GM13977 (cell line): ENCODE measurements at regions not wholly inside any gene's neighbourhood (a gene's known extent, or its start where the extent isn't known, plus 50 kb on each side); places are given as distances from the start of the nearest gene placed in this dataset.
"Not testable (repeated sequence)": the region's sequence is repeated elsewhere in the genome, so short reads cannot be mapped to it uniquely, and the experiment has no call there.

Source experiments
- DNase-seq: peaks from one replicate; pipeline ENCODE4 v3.0.0; 2012; ENCODE audit warnings: low spot score
- CTCF ChIP-seq: IDR thresholded peaks from 2 replicates; pipeline ENCODE4 v1.5.1; 2012; ENCODE audit warnings: mild to moderate bottlenecking, control low read depth; ENCODE audit not compliant: insufficient read depth; ENCODE audit errors: extremely low read depth, missing control alignments
- in situ Hi-C: fragments of 300-500 bp; cut with MboI; formaldehyde crosslinking; loops from one replicate; pipeline ENCODE4 v1.12.0; 2022; ENCODE audit warnings: low sequenced_read_pairs, low pct_unique_long_range_greater_than_20kb, mixed read lengths, inconsistent platforms; ENCODE audit not compliant: unreplicated experiment

- no peak for TF ChIP-seq CTCF
- in situ Hi-C loops = no loop called here
- DNase-seq = no peak
These were observed 90.7 kb upstream of the PARP8 start for GRCh38 chr5:50575740-50576139.

- DNase-seq = no peak
- in situ Hi-C loops = no loop called here
- no peak for TF ChIP-seq CTCF
These were observed 90.2 kb upstream of the PARP8 start for GRCh38 chr5:50576265-50576664.

GRCh38 chr5:50576686-50577256, 89.7 kb upstream of the PARP8 start:
- in situ Hi-C loops = no loop called here
- DNase-seq = no peak
- no peak for TF ChIP-seq CTCF

- TF ChIP-seq CTCF = no peak
- in situ Hi-C loops = no loop called here
- no peak for DNase-seq
These were observed 85.9 kb upstream of the PARP8 start for GRCh38 chr5:50580506-50580905.

GRCh38 chr5:50581845-50582244, 84.6 kb upstream of the PARP8 start:
- in situ Hi-C loops, DNase-seq: not testable (repeated sequence)

GRCh38 chr5:50582699-50583098, 83.7 kb upstream of the PARP8 start:
- no peak for TF ChIP-seq CTCF
- in situ Hi-C loops = no loop called here
- no peak for DNase-seq

- in situ Hi-C loops = no loop called here
- no peak for DNase-seq
- no peak for TF ChIP-seq CTCF
These were observed 82.8 kb upstream of the PARP8 start for GRCh38 chr5:50583621-50584020.

- DNase-seq, in situ Hi-C loops: not testable (repeated sequence)
These were observed 78.0 kb upstream of the PARP8 start for GRCh38 chr5:50588471-50588870.

GRCh38 chr5:50590444-50591189, 75.8 kb upstream of the PARP8 start:
- DNase-seq, in situ Hi-C loops: not testable (repeated sequence)

- in situ Hi-C loops, DNase-seq: not testable (repeated sequence)
These were observed 75.1 kb upstream of the PARP8 start for GRCh38 chr5:50591338-50591737.
